ENCODE measurements at regions not wholly inside any gene's neighbourhood (a gene's known extent, or its start where the extent isn't known, plus 50 kb on each side); places are given as distances from the start of the nearest gene placed in this dataset.
"Not testable (repeated sequence)": the region's sequence is repeated elsewhere in the genome, so short reads cannot be mapped to it uniquely, and the experiment has no call there.

GRCh38 chr2:131672471-131673399 is 145.0 kb downstream of the CCDC74A start:
- TF ChIP-seq, protein P1, sequence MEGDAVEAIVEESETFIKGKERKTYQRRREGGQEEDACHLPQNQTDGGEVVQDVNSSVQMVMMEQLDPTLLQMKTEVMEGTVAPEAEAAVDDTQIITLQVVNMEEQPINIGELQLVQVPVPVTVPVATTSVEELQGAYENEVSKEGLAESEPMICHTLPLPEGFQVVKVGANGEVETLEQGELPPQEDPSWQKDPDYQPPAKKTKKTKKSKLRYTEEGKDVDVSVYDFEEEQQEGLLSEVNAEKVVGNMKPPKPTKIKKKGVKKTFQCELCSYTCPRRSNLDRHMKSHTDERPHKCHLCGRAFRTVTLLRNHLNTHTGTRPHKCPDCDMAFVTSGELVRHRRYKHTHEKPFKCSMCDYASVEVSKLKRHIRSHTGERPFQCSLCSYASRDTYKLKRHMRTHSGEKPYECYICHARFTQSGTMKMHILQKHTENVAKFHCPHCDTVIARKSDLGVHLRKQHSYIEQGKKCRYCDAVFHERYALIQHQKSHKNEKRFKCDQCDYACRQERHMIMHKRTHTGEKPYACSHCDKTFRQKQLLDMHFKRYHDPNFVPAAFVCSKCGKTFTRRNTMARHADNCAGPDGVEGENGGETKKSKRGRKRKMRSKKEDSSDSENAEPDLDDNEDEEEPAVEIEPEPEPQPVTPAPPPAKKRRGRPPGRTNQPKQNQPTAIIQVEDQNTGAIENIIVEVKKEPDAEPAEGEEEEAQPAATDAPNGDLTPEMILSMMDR (conservative IDR thresholded peaks at IDR 0.05) = peak; percentile 77
- not testable (repeated sequence) for TF ChIP-seq ZFX (IDR thresholded peaks at IDR 0.05)

Measured in C4-2B (cell line).